Ecto neural progenitor cell (in vitro differentiated cells): ENCODE measurements at regions not wholly inside any gene's neighbourhood (a gene's known extent, or its start where the extent isn't known, plus 50 kb on each side); places are given as distances from the start of the nearest gene placed in this dataset.
A peak's percentile ranks its signal among the peaks of the same experiment; 100 is the strongest.

ENCODE experiments used
- DNase-seq: peaks from one replicate; pipeline ENCODE4 v3.0.0-alpha.2; 2018; ENCODE audit warnings: low spot score

GRCh38 chr4:163967263-163967662 is 472.8 kb downstream of the TMA16 start:
- no peak for DNase-seq

DNA sequence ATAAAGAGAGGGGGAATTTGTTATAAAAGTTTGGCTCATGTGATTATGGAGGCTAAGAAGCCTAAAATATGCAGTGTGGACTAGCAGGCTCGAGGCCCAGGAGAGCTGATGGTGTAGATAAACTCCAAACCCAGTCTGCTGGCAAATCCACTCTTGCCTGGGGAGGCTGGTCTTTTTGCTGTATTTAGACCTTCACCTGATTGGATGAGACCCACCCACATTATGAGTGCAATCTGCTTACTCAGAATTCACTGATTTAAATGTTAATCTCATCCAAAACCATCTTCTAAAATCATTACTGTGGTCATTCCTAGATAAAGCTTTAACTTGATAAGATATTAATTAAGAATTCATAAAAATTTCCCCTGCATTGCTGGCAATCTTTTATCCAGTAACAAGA is 473.2 kb downstream of the TMA16 start:
- DNase-seq: no peak

DNA sequence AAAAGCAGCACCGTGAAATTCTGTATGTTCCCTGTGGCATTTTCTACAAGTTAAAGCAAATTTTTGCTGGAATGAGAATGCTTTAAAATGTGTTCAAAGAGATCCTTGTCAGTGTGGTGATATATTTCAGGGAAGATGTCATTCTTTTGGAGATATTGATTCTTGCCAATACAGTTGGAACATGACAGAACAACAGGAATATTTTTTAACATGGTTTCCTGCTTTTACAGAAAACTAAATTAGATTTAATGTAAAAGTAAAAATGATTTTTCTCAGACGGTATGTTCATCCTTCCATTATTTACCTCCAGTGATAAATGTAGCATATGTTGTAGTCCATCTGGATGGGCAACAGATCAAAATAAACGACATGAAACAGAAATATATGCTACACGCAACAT is 474.8 kb downstream of the TMA16 start:
- no peak for DNase-seq

GRCh38 chr4:163976588-163976987 is 482.1 kb downstream of the TMA16 start:
- DNase-seq: no peak

- DNase-seq: no peak
Measured at GRCh38 chr4:163988391-163988790, 493.9 kb downstream of the TMA16 start.

- peak; percentile 56 for DNase-seq
Measured at GRCh38 chr4:163988865-163989264, 494.4 kb downstream of the TMA16 start.

DNA sequence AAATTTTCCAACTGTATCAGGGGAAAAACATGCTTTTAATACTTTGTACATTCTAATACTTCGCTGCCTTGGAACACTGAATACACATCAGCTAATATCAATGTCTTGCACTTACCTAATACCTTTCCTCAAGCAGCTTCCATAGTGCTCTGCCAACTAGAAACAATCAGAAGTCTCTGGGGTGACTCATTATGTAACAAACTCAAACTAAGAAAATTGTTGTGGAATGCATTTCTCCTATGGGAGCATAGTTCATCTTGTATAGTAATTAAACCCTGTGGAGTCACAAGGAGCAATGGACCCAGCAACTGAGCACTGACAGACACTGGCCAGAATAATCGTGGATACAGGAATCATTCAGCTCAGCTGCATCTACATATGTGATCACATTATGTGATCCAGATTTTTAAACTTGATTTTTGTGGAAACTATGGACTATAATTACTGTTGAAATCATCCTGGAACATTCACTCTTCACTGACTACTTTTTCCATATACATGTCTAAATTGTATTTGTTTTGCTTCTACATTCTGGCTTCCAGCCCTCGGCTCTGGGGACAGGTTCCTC is 496.9 kb downstream of the TMA16 start:
- no peak for DNase-seq

GRCh38 chr4:164009435-164009834 is 514.9 kb downstream of the TMA16 start:
- no peak for DNase-seq

GRCh38 chr4:164011791-164012190 is 517.3 kb downstream of the TMA16 start:
- no peak for DNase-seq

GRCh38 chr4:164012396-164013027 is 518.0 kb downstream of the TMA16 start:
- peak; percentile 69 for DNase-seq

GRCh38 chr4:164021947-164022346 is 527.5 kb downstream of the TMA16 start:
- no peak for DNase-seq

GRCh38 chr4:164023214-164023613 is 528.7 kb downstream of the TMA16 start:
- no peak for DNase-seq

- DNase-seq: no peak
Measured at GRCh38 chr4:164027805-164028204, 533.3 kb downstream of the TMA16 start.

DNA sequence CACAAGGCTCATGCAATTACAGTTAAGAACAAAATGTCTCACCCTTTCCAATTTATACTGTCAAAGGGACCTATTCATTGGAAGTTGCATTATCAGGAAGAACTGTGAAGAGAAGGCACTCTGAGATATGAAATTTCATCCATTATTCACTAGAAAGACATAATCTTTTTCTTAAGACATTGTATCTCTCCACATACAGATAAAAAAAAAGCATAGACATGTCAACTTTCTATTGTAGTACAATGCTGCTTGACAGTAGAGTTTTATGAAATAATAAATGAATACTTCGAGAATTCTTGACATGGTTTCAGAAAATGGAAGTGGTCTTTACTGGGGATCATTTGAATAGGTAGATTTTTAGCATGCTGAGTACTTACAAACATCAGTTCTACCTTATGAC is 545.0 kb downstream of the TMA16 start:
- DNase-seq: no peak

- DNase-seq: no peak
Measured at GRCh38 chr4:164056426-164057142, 562.1 kb downstream of the TMA16 start.

- no peak for DNase-seq
Measured at GRCh38 chr4:164058776-164059445, 564.4 kb downstream of the TMA16 start.

GRCh38 chr4:164060456-164060855 is 566.0 kb downstream of the TMA16 start:
- no peak for DNase-seq

DNA sequence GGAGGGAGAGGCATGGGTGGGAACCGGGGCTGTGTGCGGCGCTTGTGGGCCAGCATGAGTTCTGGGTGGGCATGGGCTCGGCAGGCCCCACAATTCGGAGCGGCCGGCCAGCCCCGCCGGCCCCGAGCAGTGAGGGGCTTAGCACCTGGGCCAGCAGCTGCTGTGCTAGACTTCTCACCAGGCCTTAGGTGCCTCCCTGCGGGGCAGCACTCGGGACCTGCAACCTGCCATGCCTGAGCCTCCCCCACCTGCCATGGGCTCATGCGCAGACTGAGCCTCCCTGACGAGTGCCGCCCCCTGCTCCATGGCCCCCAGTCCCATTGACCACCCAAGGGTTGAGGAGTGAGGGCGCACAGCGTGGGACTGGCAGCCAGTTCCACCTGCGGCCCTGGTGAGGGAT is 573.9 kb downstream of the TMA16 start:
- no peak for DNase-seq

DNA sequence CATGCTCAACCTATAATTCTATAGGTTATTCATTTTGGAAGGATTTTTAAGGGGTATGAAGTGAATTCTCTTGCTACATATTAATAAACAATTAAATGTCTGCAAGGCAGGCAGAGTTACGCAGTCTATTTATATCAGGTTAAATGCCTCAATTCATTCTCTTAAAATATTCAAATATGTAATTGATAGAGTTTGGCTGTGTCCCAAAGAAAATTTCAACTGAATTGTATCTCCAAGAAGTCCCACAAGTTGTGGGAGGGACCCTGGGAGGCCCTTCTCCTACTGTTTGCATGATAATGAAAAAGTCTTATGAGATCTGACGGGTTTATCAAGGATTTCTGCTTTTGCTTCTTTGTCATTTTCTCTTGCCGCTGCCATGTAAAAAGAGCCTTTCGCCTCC is 576.1 kb downstream of the TMA16 start:
- DNase-seq: no peak

GRCh38 chr4:164081371-164081770 is 586.9 kb downstream of the TMA16 start:
- DNase-seq: no peak

DNA sequence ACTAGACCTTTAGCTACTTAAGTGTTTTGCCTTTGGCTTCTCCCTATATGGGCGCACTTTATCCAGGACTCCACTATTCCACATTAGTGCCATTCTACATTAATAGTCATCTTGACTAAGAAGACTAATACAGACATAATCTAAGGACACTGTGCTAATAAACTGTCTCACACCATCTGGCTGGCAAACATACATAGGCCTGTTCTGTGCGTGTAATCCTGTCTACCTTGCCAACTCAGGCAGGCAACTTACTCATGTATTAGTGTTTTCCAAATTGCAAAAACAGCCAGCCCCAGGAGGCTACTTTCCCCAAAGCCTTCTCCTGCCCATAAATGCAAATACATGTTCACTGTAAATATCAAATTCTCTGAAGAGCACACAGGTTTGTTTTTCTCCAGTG is 587.3 kb downstream of the TMA16 start:
- DNase-seq: no peak

DNA sequence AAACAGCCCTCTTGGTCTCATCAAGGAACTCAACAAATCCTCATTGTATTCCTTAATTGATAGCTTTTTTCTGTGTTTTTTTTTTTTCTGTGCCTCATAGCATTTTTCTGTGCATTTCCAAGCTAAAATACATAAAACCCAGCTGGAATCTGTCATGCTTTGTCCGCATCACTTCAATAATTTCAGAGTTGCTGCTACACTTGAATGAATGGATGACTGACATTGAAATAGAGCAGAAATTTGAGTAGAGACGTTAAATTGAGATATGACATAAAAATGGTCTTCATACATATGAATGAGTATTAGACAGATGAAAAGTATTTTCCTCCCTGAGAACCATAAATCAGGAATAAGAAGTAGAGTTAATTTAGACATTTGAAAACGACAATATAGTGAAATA is 593.2 kb downstream of the TMA16 start:
- no peak for DNase-seq
